RPMI7951 (cell line): ENCODE measurements at regions not wholly inside any gene's neighbourhood (a gene's known extent, or its start where the extent isn't known, plus 50 kb on each side); places are given as distances from the start of the nearest gene placed in this dataset.

ENCODE experiments used
- DNase-seq: peaks from one replicate; pipeline ENCODE4 v3.0.0-alpha.2; 2012; ENCODE audit warnings: low read depth

DNA sequence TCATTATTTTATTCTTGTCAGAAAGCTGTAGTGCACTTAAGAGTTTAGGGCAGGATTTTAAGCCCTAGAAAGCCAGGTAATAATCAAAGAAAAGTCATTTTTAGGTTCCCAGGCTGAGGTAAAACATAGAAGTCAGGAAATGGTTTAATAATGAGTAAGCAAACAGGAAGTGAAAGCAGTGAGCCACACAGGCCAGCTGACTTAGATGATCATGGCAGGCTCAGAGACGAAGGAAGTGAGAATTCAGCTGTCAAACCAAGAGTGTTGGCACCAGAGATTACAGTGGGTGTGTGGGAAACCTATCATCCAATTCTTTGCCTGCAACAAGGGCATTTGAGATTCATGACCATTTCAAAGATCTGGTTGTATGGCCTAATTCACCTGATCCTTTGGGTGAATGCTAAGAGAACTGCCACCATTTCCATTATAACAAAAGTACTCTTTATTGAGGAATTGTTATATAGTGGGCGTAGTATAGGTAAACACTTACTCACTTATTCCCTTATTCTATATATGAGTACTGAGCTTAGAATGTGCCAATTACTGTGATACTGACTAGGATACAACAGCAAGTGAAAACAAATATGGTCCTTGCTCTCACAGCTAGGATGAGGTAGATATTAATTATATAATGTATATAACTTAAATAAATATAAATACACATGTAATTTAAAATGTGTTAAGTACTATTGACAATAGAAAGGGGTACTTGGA, 103.7 kb upstream of the EDNRB start:
- peak; percentile 43 for DNase-seq

DNA sequence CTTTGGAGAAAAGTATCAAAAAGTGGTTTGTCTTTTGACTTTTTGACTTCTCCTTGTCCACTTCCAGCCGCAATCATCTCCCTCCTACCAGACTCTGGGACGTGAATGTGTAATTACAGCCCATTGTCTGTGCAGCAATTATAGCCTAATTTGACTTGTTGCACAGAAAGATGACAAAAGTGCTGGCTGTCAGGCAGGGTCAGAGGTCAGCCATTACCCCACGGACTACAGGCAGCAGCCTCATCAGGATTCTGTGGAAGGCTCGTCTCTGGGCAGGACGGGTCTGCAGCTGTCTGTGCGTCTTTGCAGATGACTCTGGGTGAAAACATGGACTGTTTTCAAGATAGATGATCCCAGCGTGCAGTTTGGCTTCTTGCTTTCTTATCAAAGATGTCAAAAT, 102.2 kb upstream of the EDNRB start:
- DNase-seq: no peak

DNA sequence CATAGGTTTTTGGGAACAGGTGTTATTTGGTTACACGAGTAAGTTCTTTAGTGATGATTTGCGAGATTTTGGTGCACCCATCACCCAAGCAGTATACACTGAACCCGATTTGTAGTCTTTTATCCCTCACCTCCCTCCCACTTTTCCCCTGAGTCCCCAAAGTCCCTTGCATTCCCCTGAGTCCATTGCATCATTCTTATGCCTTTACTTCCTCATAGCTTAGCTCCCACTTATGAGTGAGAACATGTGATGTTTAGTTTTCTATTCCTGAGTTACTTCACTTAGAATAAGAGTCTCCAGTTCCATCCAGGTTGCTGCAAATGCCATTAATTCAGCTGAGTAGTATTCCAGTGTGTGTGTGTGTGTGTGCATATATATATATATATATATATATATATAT, 97.2 kb upstream of the EDNRB start:
- no peak for DNase-seq

DNA sequence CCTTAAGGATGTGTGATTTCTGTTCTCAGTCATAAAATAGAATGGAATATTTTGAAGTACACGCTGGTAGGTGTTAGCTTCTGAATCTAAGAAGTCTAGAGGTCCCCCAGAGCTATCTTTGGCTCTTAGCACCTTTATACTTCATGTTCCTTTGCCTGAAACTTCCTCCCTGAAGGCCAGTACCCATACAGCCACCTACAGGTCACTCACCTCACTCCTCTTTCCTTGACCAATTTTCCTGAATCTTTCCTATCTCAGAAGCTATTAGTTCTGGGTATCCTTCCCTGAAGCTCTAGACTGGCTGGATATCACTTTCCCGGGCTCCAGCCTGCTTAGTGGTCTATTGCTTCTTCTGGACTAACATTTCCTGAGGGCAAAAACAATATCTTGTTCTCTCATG, 93.4 kb upstream of the EDNRB start:
- DNase-seq: no peak

DNA sequence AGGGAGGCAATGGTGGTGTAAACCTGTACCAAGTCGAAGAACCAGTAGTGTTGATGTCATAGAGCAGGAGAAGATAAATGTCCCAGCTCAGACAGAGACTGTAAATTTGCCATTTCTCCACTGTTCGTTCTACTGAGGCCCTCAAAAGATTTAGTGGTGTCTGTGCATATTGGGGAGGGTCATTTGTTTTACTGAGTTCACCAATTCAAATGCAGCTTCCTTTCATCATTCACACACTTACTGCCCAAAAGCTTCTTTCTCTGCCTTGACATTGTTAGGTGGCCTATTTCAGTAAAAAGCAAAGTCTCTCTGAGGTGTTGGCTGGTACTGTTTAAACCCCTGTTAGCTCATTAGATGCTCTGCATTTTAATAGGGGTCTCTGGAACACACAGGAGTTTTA, 86.2 kb upstream of the EDNRB start:
- DNase-seq: no peak

DNA sequence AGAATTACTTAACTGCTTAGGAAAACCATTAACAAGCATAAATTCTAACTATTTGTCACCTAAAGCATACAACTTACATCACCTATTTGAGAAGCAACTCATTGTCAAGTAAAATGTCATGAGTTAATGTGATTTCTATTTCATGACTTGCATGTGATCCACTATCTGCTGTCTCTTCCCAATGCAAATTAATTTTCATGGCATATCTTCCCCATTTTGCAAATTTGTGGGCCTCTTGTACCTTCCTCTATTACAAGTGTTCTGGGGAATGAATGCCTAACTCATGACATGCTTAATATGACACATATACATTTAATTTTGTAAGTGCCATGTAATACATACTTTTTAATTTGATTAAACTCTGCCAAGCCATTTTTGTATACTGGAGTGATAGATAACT, 81.1 kb upstream of the EDNRB start:
- DNase-seq: no peak

DNA sequence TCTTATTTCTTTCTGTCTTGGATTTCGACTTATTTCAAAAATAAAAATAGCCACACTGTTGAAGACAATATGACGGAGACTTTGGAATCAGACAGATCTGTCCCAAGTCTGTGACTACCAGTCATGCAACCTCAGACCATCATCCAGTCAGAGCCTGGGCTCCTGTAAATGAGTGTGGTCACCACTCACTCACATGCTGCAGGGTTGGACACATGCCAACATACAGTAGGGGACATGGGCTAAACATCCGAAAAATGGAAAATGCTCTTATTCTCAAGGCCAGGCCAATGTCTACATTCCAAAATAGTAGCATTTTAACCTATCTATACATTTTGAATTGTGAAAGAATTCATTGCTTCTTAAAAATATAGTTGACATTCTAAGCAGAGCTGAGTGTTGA, 75.5 kb upstream of the EDNRB start:
- no peak for DNase-seq

DNA sequence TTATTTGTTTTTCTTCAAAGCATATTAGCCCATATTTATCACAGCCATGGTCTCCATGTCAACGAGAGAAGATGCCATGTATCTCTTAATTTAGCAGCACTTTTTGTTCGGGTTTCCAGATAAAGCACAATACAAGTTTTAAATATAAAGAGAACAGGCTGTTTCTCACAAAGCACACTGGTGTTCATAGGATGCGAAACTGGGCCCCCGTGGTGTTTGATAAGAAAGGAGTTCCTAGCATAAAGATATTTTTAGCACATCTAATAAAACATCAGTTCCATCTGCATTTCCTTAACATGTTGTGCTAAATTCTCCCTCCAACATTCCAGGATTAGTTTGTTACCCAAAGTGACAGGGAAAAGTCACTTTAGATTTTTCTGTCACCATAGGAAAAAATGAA, 72.4 kb upstream of the EDNRB start:
- no peak for DNase-seq

DNA sequence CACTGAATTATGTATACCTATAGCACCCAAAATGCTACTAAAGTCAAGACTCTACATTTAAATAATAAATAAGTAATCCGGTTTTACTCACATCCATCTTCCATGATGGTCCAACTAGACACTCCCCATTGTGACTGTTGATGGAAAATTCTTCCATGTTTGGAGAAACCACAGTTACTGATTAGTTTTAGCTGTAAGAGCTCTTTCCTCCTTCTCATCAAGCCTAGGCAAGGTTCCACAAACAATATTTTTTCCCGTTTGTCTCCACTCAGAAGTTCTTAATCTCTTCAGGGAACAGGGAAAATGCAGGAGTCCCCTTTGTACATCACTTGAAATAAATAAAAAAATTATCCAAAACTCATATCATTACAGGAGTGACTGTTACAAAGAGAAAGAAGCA, 70.7 kb upstream of the EDNRB start:
- DNase-seq: no peak

DNA sequence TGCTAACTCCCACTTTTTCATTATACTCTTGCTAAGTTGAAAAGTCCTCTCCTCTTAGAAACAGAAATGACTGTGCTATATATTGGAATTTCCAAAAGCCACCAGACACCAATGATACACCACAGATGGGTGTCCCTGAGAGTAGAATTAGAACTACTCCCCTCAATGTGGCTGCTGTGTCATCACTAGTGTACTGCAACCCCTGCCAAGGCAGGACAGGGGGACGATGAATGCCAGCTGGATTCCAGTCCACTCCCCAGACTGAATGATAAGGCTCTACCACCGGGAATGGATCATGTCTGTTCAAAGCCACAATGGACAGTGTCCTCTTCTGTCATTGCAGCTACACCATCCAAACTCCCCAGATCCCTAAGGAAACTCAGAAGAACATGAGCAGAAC, 69.7 kb upstream of the EDNRB start:
- DNase-seq: no peak

DNA sequence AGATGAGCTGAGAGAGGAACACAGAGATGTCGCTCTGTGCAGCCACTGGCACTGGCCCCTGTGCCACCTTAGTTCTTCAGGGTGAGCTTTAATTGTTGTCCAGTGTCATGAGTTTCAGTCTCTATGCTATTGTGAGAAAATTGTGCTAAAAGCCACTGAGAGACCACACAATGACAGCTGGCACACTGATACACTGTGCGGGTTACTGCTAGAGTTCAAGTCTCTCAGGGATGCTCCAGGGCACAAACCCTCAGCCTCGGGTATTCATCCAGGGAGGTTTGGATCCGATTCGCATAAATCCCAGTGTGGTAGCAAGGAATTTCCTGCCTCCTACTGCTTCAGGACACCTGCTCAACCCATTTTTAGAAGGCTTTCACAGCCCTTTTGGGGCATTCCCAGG, 68.1 kb upstream of the EDNRB start:
- no peak for DNase-seq

DNA sequence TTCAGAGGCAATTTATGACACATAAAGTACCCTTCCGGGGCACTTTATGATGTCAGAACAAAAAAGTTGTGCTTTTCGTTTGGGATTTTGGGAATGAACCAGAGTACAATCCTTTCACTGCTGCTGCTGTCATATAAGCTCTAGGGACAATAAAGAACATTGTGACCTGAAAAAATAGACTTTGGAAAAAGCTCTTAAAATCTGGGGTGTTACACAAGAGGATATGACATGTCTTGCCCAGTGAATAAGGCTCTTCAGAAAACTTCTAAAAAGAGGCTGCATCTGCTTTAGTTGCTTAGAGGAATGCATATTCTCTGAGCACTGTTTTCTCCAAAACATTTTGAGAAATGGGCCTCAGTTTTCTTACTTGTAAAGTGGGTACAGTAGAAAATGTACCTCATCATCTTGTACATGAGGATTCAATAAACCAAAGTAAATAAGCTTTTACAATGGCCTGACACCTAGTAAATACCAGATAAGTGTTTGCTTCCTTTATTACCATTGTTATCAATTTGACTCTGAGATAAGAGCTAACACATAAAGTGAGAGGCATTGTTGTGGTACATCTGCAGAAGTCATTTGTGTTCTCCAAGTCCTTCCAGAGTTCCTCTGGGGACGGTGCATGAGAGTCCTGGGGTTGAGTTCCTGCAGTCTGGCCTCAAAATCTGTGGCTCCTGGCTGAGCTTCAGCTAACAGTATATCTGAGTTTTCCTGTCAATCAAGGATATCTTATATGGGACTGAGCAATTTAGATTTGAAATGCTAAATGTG, 67.4 kb upstream of the EDNRB start:
- no peak for DNase-seq

DNA sequence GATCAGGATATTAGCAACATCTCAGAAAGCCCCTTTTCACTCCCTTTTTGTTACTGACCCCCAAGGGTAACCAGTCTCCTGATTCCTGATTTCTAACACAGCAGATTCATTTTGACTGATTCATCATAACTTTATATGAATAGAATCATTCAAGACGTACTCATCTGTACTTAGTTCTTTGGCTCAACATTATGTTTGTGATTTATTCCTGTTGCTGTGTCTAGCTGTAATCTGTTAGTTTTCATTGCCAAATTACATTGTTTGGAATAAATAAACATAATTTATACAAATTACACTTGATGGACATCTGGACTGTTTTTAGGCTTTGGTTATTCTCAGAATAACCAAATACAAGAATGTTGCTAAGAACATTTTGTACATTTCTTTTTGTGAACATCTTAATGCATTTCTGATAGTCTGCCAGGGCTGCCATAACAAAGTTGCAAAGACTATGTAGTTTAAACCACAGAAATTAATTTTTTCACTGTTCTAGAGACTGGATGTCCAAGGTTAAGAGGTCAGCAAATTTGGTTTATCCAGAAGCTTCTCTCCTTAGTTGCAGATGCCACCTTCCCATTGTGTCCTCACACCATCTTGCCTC, 62.8 kb upstream of the EDNRB start:
- peak; percentile 6 for DNase-seq

DNA sequence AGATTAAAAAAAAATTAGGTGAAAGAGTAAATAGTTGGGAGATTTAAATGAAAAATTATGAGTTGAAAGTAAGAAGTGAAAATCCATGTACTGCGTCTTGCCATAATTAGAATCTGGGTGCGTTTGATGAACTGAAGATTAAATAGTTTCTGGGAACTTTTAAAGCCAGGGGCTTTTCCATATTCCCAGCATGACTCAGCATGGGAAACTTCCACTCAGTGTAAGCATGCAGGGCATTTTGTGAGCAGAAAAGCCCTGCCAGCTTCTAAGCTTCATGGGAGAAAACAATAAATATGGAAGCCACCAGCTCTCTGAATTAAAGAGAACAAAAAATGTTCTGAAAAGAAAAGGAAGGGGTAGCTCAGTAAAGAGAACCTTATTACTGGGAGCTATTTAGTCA, 62.0 kb upstream of the EDNRB start:
- DNase-seq: peak; percentile 58

DNA sequence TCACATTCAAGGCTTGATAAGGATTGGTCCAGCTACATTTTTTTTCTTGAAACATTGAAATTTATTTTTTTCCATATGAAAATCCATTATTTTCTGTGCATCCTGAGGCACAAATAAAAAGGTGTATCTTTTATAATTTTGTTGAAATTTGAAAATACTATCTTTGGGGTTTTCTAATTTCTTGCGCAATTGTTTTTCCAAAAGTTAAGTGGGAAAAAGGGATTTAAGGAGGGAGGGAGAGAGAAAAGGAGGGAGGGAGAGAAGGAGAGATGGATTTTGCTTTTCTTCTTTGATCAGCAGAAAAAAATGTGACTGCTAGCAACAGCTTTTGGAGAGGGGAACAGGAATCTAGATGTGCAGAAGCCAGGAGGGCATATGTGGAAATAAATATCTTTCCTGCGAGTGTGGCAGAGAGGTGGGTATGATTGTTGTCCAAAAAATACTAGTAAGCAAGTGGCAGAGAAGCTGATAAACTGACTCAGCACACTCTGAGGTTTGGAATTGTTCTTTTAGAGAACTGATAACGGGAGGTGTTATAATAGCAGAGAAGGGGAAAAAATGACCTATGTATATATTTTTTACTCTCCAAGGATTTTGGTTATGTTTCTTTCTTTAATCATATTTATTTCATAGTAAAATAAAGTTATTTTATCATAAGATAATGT, 61.2 kb upstream of the EDNRB start:
- no peak for DNase-seq

DNA sequence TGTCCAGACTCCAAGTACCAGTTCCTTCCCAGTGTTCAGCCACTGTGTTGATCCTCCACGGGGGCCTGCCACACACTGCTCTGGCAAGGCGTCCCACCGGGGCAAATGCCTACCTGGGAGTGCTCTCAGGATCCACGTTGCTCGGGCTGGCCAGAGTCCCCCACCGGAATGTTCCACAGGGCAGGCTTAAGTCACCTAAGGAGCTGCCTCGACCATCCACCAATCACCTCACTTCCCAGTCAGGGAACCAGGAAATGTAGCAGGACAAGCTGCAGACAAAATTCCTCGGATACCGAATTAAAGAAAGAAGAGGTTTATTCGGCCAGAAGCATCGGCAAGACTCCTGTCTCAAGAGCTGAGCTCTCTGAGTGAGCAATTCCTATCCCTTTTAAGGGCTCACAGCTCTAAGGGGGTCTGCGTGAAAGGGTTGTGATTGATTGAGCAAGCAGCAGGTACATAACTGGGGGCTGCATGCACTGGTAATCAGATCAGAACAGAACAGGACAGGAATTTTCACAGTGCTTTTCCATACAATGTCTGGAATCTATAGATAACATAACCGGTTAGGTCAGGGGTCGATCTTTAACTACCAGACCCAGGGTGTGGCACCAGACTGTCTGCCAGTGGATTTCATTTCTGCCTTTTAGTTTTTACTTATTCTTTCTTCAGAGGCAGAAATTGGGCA, 56.9 kb upstream of the EDNRB start:
- no peak for DNase-seq

DNA sequence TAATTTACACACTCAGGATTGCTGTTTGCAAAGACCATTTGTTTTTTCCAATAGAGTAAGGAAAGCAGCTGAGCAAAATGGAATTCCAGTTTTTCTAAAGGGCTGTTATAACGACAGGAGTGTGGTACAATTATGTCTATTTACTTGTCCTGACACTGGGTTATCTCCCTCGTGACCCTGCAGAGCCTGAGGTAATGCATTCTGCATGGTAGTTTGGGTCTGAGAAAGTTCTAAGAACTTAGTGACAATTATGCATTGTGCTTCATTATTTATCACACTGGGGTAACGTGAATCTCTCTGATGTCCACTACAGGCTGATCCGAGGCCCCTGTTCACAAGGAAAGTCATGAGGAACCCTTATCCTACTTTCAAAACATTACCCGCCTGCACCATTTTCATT, 50.7 kb upstream of the EDNRB start:
- DNase-seq: no peak
